Loucy (cell line): ENCODE measurements at regions not wholly inside any gene's neighbourhood (a gene's known extent, or its start where the extent isn't known, plus 50 kb on each side); places are given as distances from the start of the nearest gene placed in this dataset.

Experiments
- CTCF ChIP-seq: fragments of 200-600 bp; sonication (generic); conservative IDR thresholded peaks from 2 replicates; pipeline ENCODE4 v1.5.1; 2014; ENCODE audit warnings: mild to moderate bottlenecking, antibody characterized with exemption, low read length
- EZH2phosphoT487 ChIP-seq: fragments of 200-600 bp; IDR thresholded peaks from 2 replicates; pipeline ENCODE4 v1.6.1; 2018; ENCODE audit warnings: antibody characterized with exemption, mild to moderate bottlenecking, moderate library complexity, borderline replicate concordance

- TF ChIP-seq EZH2phosphoT487: no peak
- TF ChIP-seq CTCF: no peak
Measured at GRCh38 chr5:81854915-81855314, 104.0 kb upstream of the SSBP2 start.
